ENCODE measurements at regions not wholly inside any gene's neighbourhood (a gene's known extent, or its start where the extent isn't known, plus 50 kb on each side); places are given as distances from the start of the nearest gene placed in this dataset.

- Histone ChIP-seq H3K9me2 (ENCODE audit: insufficient read depth, low read length) (no peaks in the 10 kb centered on the region), H3K4me3 (ENCODE audit: low read depth, low read length, poor library complexity, severe bottlenecking) (no peak overlapping the region), H3K4me1 (ENCODE audit: insufficient read depth, low read length, poor library complexity, severe bottlenecking) (no peaks in the 10 kb centered on the region), H4K20me1 (ENCODE audit: insufficient read depth, low read length) (no peaks in the 10 kb centered on the region), H2AFZ (ENCODE audit: low read length) (no peak overlapping the region), H3K4me2 (ENCODE audit: low read length) (no peak overlapping the region), H3K27ac (ENCODE audit: low read depth, low read length, poor library complexity, severe bottlenecking) (no peak overlapping the region), H3K9me3 (ENCODE audit: low read length) (no peaks in the 10 kb centered on the region), H3K79me2 (ENCODE audit: insufficient read depth, low read depth, low read length) (no peaks in the 10 kb centered on the region), H3K36me3 (ENCODE audit: insufficient read depth, low read length) (no peaks in the 10 kb centered on the region)
- DNase-seq (ENCODE audit: low spot score) = no peak
- intact Hi-C loops (cut with micrococcal nuclease; ENCODE audit: unreplicated experiment) = no loop called here
- TF ChIP-seq, protein P1, sequence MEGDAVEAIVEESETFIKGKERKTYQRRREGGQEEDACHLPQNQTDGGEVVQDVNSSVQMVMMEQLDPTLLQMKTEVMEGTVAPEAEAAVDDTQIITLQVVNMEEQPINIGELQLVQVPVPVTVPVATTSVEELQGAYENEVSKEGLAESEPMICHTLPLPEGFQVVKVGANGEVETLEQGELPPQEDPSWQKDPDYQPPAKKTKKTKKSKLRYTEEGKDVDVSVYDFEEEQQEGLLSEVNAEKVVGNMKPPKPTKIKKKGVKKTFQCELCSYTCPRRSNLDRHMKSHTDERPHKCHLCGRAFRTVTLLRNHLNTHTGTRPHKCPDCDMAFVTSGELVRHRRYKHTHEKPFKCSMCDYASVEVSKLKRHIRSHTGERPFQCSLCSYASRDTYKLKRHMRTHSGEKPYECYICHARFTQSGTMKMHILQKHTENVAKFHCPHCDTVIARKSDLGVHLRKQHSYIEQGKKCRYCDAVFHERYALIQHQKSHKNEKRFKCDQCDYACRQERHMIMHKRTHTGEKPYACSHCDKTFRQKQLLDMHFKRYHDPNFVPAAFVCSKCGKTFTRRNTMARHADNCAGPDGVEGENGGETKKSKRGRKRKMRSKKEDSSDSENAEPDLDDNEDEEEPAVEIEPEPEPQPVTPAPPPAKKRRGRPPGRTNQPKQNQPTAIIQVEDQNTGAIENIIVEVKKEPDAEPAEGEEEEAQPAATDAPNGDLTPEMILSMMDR (conservative IDR thresholded peaks at IDR 0.05; ENCODE audit: low read length) = no peak
- TF ChIP-seq EZH2phosphoT487 (IDR thresholded peaks at IDR 0.05; ENCODE audit: borderline replicate concordance, low read depth, low read length) = no peak
- ChIA-PET CTCF (ENCODE audit: unreplicated experiment) (no interaction called here), POLR2A (no interaction called here)
- BruUV-seq (replicated peaks) = no TSS peak
Measured at GRCh38 chr4:31949045-31949444, 1228.9 kb downstream of the PCDH7 start.

DNA sequence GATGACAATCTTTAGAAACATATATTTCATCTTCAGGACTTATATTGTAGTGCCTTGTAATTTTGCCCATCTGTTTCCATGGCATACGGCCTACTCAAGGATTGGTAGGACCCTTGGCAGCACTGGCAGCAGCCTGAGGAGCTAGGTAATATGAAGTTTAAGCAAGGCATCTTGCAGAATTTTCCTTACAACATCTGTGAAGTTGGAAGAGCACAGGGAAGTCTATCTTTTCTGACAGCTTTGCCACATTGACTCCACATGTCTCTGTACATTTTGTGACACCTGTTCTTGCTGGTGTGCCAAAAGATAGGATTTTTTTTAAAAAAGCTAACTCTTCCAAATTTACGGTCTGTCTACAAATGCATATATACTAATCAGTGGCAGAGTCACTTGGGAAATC, 1235.2 kb downstream of the PCDH7 start:
- no peak for DNase-seq (ENCODE audit: low spot score)
- no peak overlapping the region for H3K4me3 ChIP-seq (ENCODE audit: low read depth, low read length, poor library complexity, severe bottlenecking)
- H3K4me2 ChIP-seq (ENCODE audit: low read length) = no peak overlapping the region
- no peak for TF ChIP-seq EZH2phosphoT487 (IDR thresholded peaks at IDR 0.05; ENCODE audit: borderline replicate concordance, low read depth, low read length)
- TF ChIP-seq, protein P1 (conservative IDR thresholded peaks at IDR 0.05; ENCODE audit: low read length) = no peak
- H3K9me2 ChIP-seq (ENCODE audit: insufficient read depth, low read length) = no peaks in the 10 kb centered on the region
- ChIA-PET POLR2A (no interaction called here), CTCF (ENCODE audit: unreplicated experiment) (no interaction called here)
- no peaks in the 10 kb centered on the region for H3K9me3 ChIP-seq (ENCODE audit: low read length)
- H4K20me1 ChIP-seq (ENCODE audit: insufficient read depth, low read length) = no peaks in the 10 kb centered on the region
- H3K4me1 ChIP-seq (ENCODE audit: insufficient read depth, low read length, poor library complexity, severe bottlenecking) = no peaks in the 10 kb centered on the region
- no peak overlapping the region for H3K27ac ChIP-seq (ENCODE audit: low read depth, low read length, poor library complexity, severe bottlenecking)
- no TSS peak for BruUV-seq (replicated peaks)
- H3K79me2 ChIP-seq (ENCODE audit: insufficient read depth, low read depth, low read length) = no peaks in the 10 kb centered on the region
- H2AFZ ChIP-seq (ENCODE audit: low read length) = no peak overlapping the region
- intact Hi-C loops (cut with micrococcal nuclease; ENCODE audit: unreplicated experiment) = no loop called here
- H3K36me3 ChIP-seq (ENCODE audit: insufficient read depth, low read length) = no peaks in the 10 kb centered on the region

GRCh38 chr4:31959972-31960371, 1239.8 kb downstream of the PCDH7 start:
- Histone ChIP-seq H4K20me1 (ENCODE audit: insufficient read depth, low read length) (no peaks in the 10 kb centered on the region), H3K9me3 (ENCODE audit: low read length) (no peaks in the 10 kb centered on the region), H3K4me1 (ENCODE audit: insufficient read depth, low read length, poor library complexity, severe bottlenecking) (no peaks in the 10 kb centered on the region), H3K36me3 (ENCODE audit: insufficient read depth, low read length) (no peaks in the 10 kb centered on the region), H3K4me2 (ENCODE audit: low read length) (no peak overlapping the region), H3K79me2 (ENCODE audit: insufficient read depth, low read depth, low read length) (no peaks in the 10 kb centered on the region), H3K4me3 (ENCODE audit: low read depth, low read length, poor library complexity, severe bottlenecking) (no peak overlapping the region), H3K9me2 (ENCODE audit: insufficient read depth, low read length) (no peaks in the 10 kb centered on the region), H2AFZ (ENCODE audit: low read length) (no peak overlapping the region), H3K27ac (ENCODE audit: low read depth, low read length, poor library complexity, severe bottlenecking) (no peak overlapping the region)
- no peak for DNase-seq (ENCODE audit: low spot score)
- no peak for TF ChIP-seq EZH2phosphoT487 (IDR thresholded peaks at IDR 0.05; ENCODE audit: borderline replicate concordance, low read depth, low read length)
- TF ChIP-seq, protein P1 (conservative IDR thresholded peaks at IDR 0.05; ENCODE audit: low read length) = no peak
- no TSS peak for BruUV-seq (replicated peaks)
- CTCF ChIA-PET (ENCODE audit: unreplicated experiment) = no interaction called here
- POLR2A ChIA-PET = interaction anchor here (0.7 to 0.9 kb wide), 2 partner anchors 8 to 20 kb away, joined by 3 to 4 read pairs; no protein-coding TSS in a partner anchor
- intact Hi-C loops (cut with micrococcal nuclease; ENCODE audit: unreplicated experiment) = no loop called here
